ENCODE measurements at regions not wholly inside any gene's neighbourhood (a gene's known extent, or its start where the extent isn't known, plus 50 kb on each side); places are given as distances from the start of the nearest gene placed in this dataset.
"Not testable (repeated sequence)": the region's sequence is repeated elsewhere in the genome, so short reads cannot be mapped to it uniquely, and the experiment has no call there.

DNA sequence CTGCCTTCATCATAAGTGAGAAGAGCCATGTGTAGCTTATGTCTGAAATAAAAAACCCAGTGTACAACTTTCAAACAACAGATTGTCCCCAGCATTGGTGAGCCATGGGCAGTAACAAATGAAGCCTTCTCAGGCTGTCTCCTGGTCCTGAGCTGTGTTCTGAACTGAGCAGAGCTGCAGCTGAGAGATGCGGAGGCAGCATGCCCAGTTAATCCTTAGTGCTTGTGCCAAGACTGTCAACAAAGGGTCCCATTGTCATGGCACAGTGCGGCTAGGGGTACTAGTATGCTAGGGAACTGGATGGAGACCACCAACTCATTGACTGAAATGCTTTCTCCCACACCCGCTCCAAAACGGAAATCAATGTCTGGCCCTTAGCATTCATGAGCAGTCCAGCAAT, 154.3 kb downstream of the RMST start:
- DNase-seq, result no peak

DNA sequence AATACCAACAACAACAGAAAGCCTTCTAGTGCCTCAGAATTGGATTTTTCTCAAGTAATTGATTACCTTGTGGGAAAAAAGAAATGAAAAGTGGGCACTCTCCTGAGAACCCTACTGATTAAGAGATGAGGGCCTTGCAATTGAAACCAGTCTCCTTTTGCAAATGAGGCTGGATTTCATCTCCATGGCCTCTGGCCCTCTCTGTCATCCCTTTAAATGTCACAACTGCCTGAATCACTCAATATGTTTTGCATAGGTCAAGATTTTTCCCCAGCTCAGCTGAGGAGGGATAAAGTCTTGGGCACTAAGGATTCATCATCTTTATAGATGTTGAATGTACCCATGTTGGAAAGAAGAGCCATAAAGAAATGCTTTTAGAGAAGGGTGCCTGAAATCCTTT, 166.4 kb downstream of the RMST start:
- no peak for DNase-seq

DNA sequence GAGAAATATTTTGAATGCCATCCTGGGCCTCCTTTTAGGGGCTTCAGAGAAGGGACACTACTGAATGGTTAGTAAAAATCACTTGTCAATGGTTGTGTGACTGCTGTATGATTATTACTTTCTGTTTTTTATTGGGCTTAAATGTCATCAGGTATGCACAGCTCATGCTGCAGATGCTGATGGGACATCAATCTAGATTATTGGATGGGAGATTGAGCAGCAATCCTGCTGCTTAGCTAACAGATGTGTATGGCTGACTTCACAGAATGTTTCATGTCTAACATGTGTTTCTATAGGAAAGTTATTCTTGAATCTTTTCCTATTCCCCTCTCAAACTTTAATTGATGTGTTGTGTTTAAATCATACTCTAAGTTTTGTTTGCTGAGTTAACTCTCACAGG, 166.8 kb downstream of the RMST start:
- no peak for DNase-seq

DNA sequence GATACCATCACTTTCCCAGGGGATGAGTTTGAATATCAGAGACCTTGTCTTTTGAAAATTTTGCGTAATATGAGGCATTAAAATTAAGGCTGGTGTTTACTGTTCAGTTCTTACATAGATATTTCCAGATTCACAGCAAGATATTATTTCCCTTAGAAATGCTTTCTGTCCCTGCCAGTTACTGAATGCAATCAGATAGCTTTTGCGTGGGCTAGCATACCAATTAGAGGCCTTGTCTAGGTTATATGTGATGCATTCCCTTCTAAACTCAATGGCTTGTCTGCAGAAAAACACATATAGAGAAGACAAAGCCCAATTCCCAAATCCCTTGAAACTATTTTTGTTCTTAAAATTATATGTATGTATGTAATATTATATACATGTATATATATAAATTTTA, 167.8 kb downstream of the RMST start:
- no peak for DNase-seq

DNA sequence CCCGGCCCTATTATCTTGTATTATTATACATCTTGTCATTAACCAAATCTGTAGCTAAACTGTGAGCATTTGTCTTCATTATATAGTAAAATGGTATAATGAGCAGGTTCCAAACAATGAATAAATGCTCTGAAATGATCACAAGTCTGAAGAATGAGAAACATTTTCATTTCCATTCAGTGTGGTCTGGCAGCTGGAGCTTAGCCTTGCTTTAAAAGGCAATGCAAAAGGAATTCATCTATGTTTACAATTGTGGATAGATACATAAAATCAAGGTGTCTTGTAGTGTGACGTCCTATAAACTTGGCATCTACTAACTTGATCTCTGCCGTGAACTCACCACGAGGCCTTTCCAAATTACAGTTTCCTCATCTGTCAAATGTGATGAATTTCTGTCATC, 168.3 kb downstream of the RMST start:
- DNase-seq, result no peak

DNA sequence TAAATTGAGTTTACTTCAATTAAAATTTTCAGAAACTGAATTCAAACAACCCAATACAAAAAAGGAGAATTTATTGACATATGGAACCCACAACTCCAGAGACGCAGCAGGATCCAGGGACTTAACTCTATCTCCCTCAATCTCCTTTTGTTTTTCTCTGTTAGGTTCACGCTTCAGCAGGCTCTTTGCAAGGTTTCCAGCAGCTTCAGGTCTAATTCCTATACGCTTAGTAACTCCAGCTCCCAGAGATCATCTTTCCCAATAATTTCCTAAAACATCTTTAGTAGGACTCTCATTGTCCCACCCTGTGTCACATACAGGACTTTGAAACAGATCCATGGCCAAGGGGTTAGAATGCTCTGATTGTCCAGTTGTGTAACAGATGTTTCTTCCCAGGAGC, 175.2 kb downstream of the RMST start:
- no peak for DNase-seq

DNA sequence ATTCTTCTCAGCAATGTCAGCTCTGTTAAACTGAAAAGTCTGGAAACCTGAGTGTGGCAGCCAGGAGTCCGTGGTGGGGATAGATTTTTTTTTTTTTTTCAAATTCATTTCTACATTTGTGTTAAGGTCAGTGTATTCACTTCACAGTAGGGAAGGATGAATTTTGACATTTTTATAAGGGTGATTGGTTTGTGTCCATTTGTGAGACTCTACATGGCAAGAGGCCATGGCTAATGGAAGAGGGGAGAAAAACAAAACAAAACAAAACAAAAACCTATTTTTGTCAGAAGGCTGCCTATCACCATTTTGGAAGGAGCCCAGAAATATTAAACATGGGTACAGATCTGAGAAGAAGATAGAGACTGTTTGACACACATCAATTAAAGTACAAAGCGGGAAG, 176.1 kb downstream of the RMST start:
- DNase-seq, result no peak

DNA sequence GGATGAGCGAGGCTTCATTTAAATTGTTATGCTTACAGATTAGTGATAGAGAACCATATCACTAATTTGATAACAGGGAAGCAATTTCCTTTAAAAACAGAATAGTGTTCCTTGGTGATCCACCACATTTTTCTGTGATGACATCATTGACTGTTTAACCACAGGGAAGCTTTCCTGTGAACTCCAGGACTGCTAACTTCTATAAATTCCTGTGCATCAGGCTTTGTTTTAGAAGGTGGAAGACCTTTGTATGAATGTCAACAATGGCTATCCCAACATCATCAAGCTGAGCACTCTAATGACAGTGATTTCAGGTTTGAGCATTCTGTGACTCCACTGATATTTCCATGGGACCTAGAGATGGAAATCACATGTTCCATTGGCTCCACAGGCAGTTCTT, 177.1 kb downstream of the RMST start:
- DNase-seq, result no peak

DNA sequence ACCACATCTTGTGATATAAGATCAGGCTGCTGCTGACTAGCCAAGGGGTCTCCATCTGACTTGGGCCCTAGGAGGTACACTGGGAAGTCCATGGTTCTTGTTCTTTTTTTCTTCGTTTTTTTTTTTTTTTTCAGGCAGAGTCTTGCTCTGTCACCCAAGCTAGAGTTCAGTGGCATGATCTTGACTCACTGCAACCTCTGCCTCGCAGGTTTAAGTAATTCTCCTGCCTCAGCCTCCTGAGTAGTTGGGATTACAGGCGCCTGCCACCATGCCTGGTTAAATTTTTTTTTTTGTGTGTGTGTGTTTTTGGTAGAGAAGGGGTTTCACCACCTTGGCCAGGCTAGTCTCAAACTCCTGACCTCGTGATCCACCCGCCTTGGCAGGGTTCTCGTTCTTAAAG, 178.2 kb downstream of the RMST start:
- DNase-seq, result no peak

DNA sequence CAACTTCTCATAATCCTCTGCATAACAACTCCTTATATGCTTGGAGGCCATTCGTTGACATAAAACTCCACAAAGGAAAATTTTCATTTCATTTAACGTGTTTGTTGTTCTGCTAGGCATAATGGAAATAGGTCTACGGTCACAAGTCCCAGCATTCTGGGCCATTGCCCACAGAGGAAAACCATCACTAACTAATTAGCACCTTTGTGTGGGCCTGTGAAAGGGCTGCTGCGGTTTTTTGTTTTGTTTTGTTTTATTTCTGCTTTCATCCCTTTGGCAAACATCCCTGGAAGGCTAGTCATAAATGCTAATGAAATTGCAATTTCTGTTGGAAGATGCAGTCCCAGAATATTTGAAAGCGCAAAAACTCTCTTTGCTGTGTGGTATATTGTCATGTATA, 180.3 kb downstream of the RMST start:
- DNase-seq, result no peak

DNA sequence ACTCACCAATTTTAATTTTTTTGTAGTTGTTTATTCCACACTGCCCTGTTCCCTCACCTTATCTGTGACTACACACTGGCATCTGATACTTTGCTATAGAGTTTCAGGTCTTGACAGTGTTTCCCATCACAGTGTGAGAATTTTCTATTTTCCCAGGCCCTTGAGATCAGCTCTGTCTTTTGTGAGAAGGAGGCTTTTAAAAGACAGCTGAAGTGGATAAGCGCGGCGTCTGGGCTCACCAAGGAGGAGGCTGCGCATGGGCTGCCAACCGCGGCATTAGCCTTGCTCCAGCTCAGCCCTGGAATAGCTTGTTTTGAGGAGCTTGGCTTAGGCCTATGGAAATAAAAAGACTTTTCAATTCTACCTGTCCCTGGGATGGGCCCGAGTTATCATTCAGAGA, 181.3 kb downstream of the RMST start:
- DNase-seq, result no peak

DNA sequence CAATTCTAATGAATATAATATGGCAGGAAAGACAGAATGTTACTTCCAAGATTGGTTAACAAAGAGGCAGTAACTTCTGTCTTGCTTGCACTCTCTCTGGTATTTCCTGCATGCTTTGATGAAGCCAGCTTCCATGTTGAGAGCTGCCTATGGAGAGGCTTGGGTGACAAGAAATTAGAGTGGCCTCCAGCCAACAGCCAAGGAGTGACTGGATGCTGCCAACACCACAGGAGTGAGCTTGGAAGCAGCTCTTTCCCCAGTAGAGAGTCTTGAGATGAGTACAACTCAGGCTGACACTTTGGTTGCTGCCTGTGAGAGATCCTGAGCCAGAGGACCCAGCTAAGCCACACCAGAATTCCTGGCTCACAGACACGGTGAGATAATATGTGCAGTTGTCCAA, 183.1 kb downstream of the RMST start:
- DNase-seq, result no peak

DNA sequence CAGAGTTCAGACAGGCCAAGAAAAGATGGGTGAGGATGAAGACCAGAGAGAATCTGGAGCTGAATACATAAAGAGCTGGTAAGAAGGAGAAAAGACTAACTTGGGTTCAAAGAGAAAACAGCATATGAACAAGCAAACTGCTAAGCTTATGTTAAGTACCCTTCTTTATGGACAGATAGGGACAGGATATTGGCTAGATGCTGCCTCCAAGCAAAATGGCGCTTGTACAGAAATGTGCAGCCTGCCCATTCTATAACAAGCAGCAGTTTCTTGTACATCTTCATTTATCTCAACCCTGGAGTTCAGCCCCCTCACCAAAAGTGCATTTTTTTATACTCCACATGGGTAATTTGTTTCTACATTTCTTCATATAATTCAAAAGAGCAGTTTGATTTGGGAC, 184.5 kb downstream of the RMST start:
- no peak for DNase-seq

DNA sequence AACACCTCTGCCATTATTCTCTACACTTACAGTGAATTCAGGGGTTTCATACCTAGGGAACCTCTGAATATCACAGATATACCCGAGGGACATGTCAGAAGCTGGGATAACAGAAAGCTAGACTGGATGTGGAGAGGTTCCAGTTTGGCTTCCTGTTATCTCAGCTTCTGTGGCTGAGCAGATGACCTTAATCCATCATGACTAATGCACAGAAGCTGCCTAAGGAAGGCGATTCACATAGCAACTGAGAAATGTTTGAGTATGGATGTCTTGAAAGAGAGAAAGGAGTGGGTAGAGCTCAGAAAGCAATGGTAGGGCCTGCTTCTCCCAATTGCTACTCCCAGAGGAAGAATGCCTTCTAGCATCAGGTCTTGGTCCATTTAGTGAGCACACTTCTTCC, 187.6 kb downstream of the RMST start:
- no peak for DNase-seq

DNA sequence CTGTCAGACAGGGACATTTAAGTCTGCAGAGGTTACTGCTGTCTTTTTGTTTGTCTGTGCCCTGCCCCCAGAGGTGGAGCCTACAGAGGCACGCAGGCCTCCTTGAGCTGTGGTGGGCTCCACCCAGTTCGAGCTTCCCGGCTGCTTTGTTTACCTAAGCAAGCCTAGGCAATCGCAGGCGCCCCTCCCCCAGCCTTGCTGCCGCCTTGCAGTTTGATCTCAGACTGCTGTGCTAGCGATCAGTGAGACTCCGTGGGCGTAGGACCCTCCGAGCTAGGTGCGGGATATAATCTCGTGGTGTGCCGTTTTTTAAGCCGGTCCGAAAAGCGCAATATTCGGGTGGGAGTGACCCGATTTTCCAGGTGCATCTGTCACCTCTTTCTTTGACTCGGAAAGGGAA, 193.9 kb downstream of the RMST start:
- not testable (repeated sequence) for DNase-seq

DNA sequence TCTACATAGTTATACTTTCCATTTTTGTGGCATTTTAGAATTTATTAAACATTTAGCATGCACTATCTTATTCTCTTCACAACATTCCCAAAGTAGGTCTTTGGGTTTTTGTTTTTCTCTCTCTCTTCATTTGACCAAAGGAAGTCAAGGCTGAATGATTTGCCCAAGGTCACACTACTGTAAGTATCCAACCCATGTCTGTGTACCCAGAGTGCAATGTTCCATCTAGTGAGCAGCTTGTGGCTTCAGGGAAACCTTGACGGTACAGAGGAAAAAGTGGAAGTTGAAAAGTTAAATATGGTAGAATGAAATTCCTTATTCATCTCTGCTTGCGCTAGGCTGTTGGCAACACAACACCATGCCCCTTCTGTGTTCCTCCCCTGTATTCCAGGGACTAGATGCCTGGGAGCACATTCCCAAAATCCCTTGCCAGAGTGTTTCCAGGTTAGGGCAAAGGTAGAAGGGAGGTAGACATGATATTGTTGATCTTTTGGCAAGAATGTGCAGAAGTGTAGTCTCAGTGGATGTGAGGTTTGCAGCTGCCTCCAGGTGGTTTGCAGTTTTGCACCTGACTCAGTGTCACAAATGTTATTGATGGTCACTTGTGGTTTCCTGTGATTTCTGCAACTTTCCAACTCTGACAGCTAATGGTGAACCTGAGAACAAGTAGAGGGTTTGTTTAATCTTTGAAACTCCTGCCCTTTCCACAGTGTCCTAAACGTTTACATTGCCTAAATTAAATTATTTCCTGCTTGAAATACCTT, 196.7 kb downstream of the RMST start:
- DNase-seq, result no peak

DNA sequence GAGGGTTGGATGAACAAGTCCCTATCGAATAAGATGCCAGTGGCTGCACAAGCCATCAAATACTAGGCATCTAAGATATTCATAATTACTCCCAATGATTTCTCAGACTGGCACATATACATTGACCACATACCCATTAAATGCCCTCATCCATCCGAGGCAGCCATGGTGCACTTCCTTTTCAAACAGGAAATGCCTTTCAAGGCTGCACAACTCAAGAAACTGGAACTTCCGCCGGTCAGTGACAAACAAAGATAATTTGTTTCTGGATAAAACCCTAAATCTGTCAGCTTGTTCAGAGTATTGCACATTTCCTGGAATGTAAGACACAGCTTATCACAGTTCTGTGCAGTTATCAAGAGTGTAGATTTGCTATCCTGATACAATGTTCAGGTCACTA, 203.7 kb downstream of the RMST start:
- no peak for DNase-seq

DNA sequence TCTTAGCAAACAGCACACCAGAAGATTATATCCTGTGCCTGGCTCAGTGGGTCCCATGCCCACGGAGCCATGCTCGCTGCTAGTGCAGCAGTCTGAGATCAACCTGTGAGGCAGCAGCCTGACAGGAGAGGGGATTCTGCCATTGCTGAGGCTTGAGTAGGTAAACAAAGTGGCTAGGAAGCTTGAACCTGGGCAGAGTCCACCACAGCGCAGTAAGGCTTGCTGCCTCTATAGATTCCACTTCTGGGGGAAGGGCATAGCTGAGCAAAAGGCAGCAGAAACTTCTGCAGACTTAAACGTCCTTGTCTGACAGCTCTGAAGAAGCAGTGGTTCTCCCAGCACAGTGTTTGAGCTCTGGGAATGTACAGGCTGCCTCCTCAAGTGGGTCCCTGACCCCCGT, 210.3 kb downstream of the RMST start:
- no peak for DNase-seq

DNA sequence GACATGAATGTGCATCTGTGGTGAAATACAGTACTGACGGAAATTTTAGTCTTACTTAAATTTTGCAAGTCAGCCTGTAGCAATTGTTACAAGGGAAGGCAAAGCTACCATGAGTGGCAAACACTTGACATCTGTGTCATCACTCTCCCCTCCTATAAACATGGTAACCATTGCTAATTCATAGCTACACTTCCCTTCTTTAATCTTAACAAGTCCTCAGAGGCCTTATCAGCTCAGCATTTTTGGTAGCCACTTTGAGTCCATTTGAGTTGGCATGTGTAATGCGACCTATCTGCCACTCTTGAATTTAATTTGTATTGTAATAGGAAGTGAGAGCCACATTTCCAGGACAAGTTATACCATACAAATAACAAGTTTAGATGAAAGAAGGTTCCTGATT, 218.1 kb downstream of the RMST start:
- no peak for DNase-seq

DNA sequence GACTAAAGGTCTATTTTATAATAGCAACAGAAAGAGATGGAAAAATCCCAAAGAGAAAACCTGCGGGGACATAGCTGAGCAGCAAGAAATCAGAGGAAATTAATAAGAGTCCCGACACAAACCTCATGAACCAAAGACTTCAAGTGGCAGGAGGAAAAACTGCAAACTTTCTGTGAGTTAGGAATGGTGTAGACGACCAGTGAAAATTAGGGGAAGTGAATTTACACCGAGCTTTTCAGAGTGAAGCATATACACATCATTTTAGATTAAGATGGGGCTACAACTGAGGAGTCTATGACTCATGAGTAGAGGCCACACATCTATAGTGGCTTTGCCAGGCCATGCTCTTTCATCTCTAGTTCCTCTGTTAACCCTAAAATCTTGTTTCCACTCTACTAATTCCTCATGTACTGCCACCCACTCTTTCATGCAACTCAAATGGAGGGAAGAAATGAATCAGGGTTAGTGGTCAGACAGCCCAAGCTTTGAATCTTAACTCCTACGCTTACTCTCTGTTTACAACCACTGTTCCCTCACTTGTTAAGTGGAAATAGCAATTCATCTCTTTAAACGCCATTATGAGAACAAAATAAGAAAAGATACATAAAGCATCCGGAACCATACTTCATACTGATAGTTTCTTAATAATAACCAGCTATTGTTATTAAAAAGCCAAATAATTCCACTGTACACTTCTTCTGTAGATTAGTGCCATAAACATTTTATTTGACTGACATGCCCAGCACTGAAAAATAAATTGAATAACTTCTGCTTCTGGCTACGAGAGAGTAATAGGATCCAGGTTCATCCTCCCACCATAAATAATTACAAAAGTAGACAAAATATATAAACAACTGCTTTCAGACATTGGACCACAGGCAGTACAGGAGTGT, 219.3 kb downstream of the RMST start:
- DNase-seq, result no peak

DNA sequence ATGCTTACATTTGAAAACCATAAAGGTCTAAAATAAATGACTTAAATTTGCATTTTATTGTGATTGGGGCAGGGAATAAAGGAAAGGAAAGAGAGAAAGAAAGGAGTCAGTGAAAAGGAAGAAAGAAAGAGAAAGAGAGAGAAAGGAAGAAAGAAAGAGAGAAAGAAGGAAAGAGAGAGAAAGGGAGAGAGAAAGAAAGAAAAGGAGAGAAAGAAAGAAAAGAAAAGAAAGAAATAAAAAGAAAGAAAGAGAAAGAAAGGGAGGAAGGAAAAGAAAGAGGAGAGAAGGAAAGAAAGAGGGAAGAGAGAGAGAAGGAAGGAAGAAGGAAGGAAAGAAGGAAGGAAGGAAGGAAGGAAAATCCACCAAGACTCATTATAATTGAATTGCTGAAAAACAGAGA, 222.8 kb downstream of the RMST start:
- DNase-seq, result no peak

DNA sequence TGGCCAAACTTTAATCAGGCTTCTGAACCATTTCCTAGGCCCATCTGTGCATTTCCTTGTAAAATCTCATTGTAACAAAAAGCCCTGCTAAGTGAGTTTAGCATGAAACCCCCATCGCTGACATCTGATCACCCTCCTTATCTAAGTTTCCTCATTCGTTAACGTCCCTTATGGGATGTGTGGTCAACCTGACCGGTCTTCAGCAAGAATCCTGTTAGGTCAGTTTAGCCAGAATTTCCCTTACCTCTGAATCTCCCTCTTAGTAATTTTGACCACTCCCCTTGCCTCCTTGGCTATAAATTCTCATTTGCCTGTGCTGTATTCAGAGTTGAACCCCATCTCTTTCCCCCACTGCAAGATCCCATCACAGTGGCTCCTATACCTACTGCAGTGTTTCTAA, 239.3 kb downstream of the RMST start:
- DNase-seq, result no peak

DNA sequence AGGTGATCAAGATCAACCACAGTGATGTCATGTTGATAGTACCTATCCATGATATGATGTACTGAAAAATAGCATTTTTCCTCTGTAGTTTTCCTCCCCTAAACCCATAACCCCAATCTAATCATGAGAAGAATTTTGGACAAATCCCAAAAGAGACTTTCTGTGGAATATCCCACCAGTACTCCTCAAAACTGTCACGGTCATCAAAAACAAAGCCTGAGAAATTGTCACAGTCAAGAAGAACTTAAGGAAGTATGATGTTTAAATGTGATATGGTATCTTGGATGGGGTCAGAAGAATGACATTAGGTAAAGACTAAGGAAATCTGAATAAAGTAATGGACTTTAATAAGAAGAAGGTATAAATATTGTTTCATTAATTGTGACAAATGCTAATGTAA, 248.8 kb downstream of the RMST start:
- no peak for DNase-seq

DNA sequence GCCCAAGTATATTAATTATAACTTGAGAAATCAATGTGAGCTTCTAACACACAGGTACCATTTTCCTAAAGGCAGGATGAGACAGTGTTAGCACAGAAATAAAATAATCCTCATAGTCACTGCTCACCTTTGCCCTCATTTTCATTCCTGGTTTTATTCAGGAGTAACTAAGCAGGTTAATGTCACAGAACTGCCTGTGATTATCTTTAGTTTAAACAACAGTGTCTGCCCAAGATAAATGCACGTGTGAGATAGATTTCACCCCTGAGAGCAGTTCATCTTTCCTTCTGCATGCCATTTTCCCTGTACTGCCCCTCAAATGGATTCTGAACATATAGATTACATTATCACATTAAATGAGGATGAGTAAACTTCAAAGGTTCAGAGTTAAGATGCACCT, 250.7 kb downstream of the RMST start:
- DNase-seq, result no peak

DNA sequence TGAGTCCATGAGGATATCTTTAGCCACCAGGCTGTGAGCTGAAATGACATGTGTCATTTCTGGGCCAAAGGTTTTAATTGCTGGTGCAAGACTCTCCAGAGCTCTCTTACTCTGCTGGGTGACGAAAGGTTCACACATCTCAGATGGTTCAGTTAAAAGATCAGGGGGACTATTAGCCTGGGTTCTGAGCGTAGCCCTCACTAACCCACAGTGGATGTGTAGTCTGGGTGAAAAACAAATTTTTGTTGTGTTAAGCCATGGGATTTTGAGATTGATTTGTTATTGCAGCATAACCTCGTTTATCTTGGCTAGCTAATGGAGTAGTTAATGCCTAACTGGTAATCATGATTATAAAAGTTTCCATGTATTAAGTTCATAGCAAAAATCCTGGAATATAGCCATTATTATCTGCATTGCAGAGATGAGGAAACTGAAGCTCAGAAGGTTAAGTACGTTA, 251.5 kb downstream of the RMST start:
- no peak for DNase-seq
